ENCODE measurements at regions not wholly inside any gene's neighbourhood (a gene's known extent, or its start where the extent isn't known, plus 50 kb on each side); places are given as distances from the start of the nearest gene placed in this dataset.

GRCh38 chr5:68545636-68546295 is 330.2 kb downstream of the PIK3R1 start:
- H3K27ac ChIP-seq (replicated peaks in 1 of 4), result no peak overlapping the region
- H3K9me3 ChIP-seq, result no peaks in the 10 kb centered on the region
- H3K27me3 ChIP-seq, result no peaks in the 10 kb centered on the region
- no peaks in the 10 kb centered on the region for H3K36me3 ChIP-seq
- no peak for DNase-seq (ENCODE audit: extremely low spot score)
- WGBS, result 94% methylated on average over 7 of the region's 7 CpGs
- intact Hi-C loops (cut with DNase I), result no loop called here
- peaks cover 0 to 6% (median 0%) of the 10 kb centered on the region in 4 donors for H3K4me1 ChIP-seq
- TF ChIP-seq POLR2A (IDR thresholded peaks at IDR 0.05; ENCODE audit: low read depth) (no peak), CTCF (IDR thresholded peaks at IDR 0.05) (no peak), EP300 (IDR thresholded peaks at IDR 0.05) (no peak)
- H3K4me3 ChIP-seq, result no peak overlapping the region

GRCh38 chr5:68547056-68547455 is 331.5 kb downstream of the PIK3R1 start:
- Histone ChIP-seq H3K36me3 (no peaks in the 10 kb centered on the region), H3K9me3 (no peaks in the 10 kb centered on the region), H3K4me1 (peaks cover 0 to 6% (median 0%) of the 10 kb centered on the region in 4 donors), H3K4me3 (no peak overlapping the region), H3K27ac (replicated peaks in 1 of 4) (no peak overlapping the region), H3K27me3 (no peaks in the 10 kb centered on the region)
- DNase-seq (ENCODE audit: extremely low spot score), result no peak
- no peak for TF ChIP-seq POLR2A (IDR thresholded peaks at IDR 0.05; ENCODE audit: low read depth)
- no peak for TF ChIP-seq POLR2AphosphoS5 (IDR thresholded peaks at IDR 0.05)
- no peak for TF ChIP-seq CTCF (IDR thresholded peaks at IDR 0.05)
- no peak for TF ChIP-seq EP300 (IDR thresholded peaks at IDR 0.05)
- WGBS, result 85% methylated on average over 3 of the region's 3 CpGs
- intact Hi-C loops (cut with DNase I), result no loop called here

DNA sequence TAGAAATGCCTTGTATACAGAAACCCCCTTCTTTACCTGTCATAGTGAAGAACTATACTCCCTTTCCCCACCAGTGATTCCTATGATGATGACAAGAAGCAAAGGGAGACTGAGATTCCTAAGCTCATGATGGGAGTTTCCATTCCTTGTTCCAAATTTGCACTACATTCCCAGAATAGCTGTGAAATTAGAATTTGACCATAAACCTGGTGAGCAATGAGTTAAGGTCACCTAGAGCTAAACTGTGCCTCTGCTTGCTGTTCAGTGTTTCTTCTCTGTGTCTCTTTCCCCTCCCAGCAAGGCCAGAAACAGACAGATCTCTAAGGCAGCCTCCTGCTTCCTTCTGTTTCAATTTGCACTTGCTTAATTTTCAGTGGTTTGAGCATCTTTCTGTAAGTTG is 332.1 kb downstream of the PIK3R1 start:
- Histone ChIP-seq H3K27me3 (no peaks in the 10 kb centered on the region), H3K4me1 (peaks cover 0 to 6% (median 0%) of the 10 kb centered on the region in 4 donors), H3K4me3 (no peak overlapping the region), H3K9me3 (no peaks in the 10 kb centered on the region), H3K36me3 (no peaks in the 10 kb centered on the region), H3K27ac (replicated peaks in 1 of 4) (no peak overlapping the region)
- TF ChIP-seq CTCF (IDR thresholded peaks at IDR 0.05) (no peak), EP300 (IDR thresholded peaks at IDR 0.05) (no peak), POLR2AphosphoS5 (IDR thresholded peaks at IDR 0.05) (no peak), POLR2A (IDR thresholded peaks at IDR 0.05; ENCODE audit: low read depth) (no peak)
- intact Hi-C loops (cut with DNase I), result no loop called here
- no peak for DNase-seq (ENCODE audit: extremely low spot score)

- DNase-seq (ENCODE audit: extremely low spot score), result no peak
- Histone ChIP-seq H3K4me1 (peaks cover 0 to 6% (median 0%) of the 10 kb centered on the region in 4 donors), H3K36me3 (no peaks in the 10 kb centered on the region), H3K9me3 (no peaks in the 10 kb centered on the region), H3K27ac (replicated peaks in 1 of 4) (no peak overlapping the region), H3K27me3 (no peaks in the 10 kb centered on the region), H3K4me3 (no peak overlapping the region)
- WGBS, result 43% methylated on average over 13 of the region's 13 CpGs
- no peak for TF ChIP-seq CTCF (IDR thresholded peaks at IDR 0.05)
- no peak for TF ChIP-seq EP300 (IDR thresholded peaks at IDR 0.05)
- no peak for TF ChIP-seq POLR2AphosphoS5 (IDR thresholded peaks at IDR 0.05)
- intact Hi-C loops (cut with DNase I), result no loop called here
Measured at GRCh38 chr5:68548959-68549676, 333.6 kb downstream of the PIK3R1 start.
